ENCODE measurements at regions not wholly inside any gene's neighbourhood (a gene's known extent, or its start where the extent isn't known, plus 50 kb on each side); places are given as distances from the start of the nearest gene placed in this dataset.

DNA sequence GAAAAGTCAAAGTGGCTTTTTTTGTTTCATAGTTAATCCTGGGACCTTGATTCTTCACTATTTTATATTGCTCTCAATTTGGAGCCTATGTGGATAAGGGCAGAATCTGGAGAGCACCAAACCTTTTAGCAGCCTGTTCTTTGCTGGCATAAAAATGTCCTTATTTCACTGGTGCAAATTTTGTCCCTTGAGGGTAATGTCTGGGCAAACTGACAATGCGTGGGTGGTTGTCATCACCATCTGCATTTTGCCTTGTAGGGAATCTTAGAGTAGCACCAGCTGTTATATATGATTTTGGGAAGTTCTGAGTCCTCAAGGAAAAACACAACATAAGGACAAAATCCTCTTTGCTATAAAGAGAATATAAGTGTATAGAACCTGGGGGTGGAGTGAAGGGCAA lies 336.9 kb upstream of the HTR2A start:
- Histone ChIP-seq H2BK120ac (ENCODE audit: low read depth, low read length) (no peak overlapping the region), H3K27me3 (ENCODE audit: control insufficient read depth in 3 of 3, insufficient read depth in 3 of 3, low read depth in 1 of 3, low read length in 3 of 3) (no peaks in the 10 kb centered on the region), H3K9me3 (replicated peaks in 1 of 2; ENCODE audit: control insufficient read depth in 2 of 2, insufficient read depth in 1 of 2, low read depth in 1 of 2, low read length in 2 of 2) (no peaks in the 10 kb centered on the region), H2AFZ (ENCODE audit: low read length) (no peak overlapping the region), H3K9ac (ENCODE audit: low read depth, low read length, poor library complexity) (no peak overlapping the region), H3K4ac (ENCODE audit: low read length) (no peak overlapping the region), H3K14ac (ENCODE audit: low read length) (no peak overlapping the region), H3K79me1 (ENCODE audit: low read depth, low read length) (no peaks in the 10 kb centered on the region), H2BK5ac (ENCODE audit: low read length) (no peak overlapping the region), H2BK12ac (ENCODE audit: low read length) (no peak overlapping the region), H3K18ac (ENCODE audit: low read length) (no peak overlapping the region), H3K4me3 (ENCODE audit: low read length in 2 of 2) (no peak overlapping the region), H4K91ac (ENCODE audit: low read depth, low read length, poor library complexity) (no peak overlapping the region), H3K27ac (replicated peaks; ENCODE audit: low read length) (no peak overlapping the region), H3K4me1 (ENCODE audit: control insufficient read depth in 2 of 2, insufficient read depth in 1 of 2, low read depth in 1 of 2, low read length in 2 of 2) (no peaks in the 10 kb centered on the region), H2BK15ac (ENCODE audit: low read length) (no peak overlapping the region), H2AK5ac (ENCODE audit: low read depth, low read length) (no peak overlapping the region), H3K23ac (ENCODE audit: low read depth, low read length, poor library complexity) (no peak overlapping the region), H4K8ac (ENCODE audit: low read depth, low read length) (no peak overlapping the region), H3K36me3 (replicated peaks in 1 of 2; ENCODE audit: control insufficient read depth in 2 of 2, insufficient read depth in 2 of 2, low read length in 2 of 2) (no peaks in the 10 kb centered on the region), H3K4me2 (ENCODE audit: insufficient read depth, low read length, poor library complexity, severe bottlenecking) (no peak overlapping the region)
- no CpG with 5 or more reads among the region's 1 CpG for WGBS, 2 donors (ENCODE audit: extremely low coverage in 2 of 2, insufficient read length in 2 of 2, insufficient replicate concordance in 1 of 2)
- DNase-seq (ENCODE audit: low spot score) = no peak

DNA sequence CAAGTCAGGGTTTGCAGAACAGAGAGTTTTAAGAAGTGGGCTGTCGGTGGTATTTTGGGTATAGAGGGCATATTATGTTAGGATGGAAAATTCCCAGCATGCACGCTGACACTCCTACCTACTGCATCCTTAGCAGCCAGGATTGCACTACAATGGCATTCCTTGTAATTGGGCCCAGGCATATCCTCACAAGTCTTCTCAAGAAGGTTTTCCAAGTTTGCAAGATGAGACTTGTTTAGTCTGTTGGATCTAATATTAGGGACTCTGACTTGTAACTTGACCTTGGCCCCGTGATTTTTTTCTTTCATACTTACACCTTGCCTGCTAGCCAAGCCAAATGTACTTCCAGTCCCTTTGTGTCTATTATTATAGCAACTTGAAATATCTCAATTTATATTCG lies 335.7 kb upstream of the HTR2A start:
- Histone ChIP-seq H2BK120ac (ENCODE audit: low read depth, low read length) (no peak overlapping the region), H2BK15ac (ENCODE audit: low read length) (no peak overlapping the region), H3K9ac (ENCODE audit: low read depth, low read length, poor library complexity) (no peak overlapping the region), H3K36me3 (replicated peaks in 1 of 2; ENCODE audit: control insufficient read depth in 2 of 2, insufficient read depth in 2 of 2, low read length in 2 of 2) (no peaks in the 10 kb centered on the region), H3K4me3 (ENCODE audit: low read length in 2 of 2) (no peak overlapping the region), H3K27ac (replicated peaks; ENCODE audit: low read length) (no peak overlapping the region), H3K14ac (ENCODE audit: low read length) (no peak overlapping the region), H2AFZ (ENCODE audit: low read length) (no peak overlapping the region), H3K23ac (ENCODE audit: low read depth, low read length, poor library complexity) (no peak overlapping the region), H3K4me2 (ENCODE audit: insufficient read depth, low read length, poor library complexity, severe bottlenecking) (no peak overlapping the region), H4K91ac (ENCODE audit: low read depth, low read length, poor library complexity) (no peak overlapping the region), H3K4me1 (ENCODE audit: control insufficient read depth in 2 of 2, insufficient read depth in 1 of 2, low read depth in 1 of 2, low read length in 2 of 2) (no peaks in the 10 kb centered on the region), H2BK12ac (ENCODE audit: low read length) (no peak overlapping the region), H3K4ac (ENCODE audit: low read length) (no peak overlapping the region), H2BK5ac (ENCODE audit: low read length) (no peak overlapping the region), H3K18ac (ENCODE audit: low read length) (no peak overlapping the region), H4K8ac (ENCODE audit: low read depth, low read length) (no peak overlapping the region), H3K27me3 (ENCODE audit: control insufficient read depth in 3 of 3, insufficient read depth in 3 of 3, low read depth in 1 of 3, low read length in 3 of 3) (no peaks in the 10 kb centered on the region), H2AK5ac (ENCODE audit: low read depth, low read length) (no peak overlapping the region), H3K79me1 (ENCODE audit: low read depth, low read length) (no peaks in the 10 kb centered on the region), H3K9me3 (replicated peaks in 1 of 2; ENCODE audit: control insufficient read depth in 2 of 2, insufficient read depth in 1 of 2, low read depth in 1 of 2, low read length in 2 of 2) (no peaks in the 10 kb centered on the region)
- DNase-seq (ENCODE audit: low spot score) = no peak
- WGBS, 2 donors (ENCODE audit: extremely low coverage in 2 of 2, insufficient read length in 2 of 2, insufficient replicate concordance in 1 of 2) = no CpG with 5 or more reads among the region's 4 CpGs

DNA sequence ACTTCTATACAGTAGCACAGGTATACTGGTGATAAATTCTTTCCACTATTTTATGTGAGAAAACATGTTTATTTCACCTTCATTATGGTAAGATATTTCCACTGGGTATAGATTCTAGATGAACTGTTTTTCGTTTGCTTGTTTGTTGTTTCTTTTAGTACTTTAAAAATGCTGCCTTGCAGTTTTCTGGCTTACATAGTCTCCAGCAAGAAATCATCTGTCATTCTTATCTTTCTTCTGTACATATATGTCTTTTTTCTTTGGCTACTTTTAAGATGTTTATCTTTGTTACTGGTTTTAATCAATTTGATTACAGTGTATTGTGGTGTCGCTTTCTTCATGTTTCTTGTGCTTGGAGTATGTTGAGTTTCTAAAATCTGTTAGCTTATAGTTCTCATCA lies 333.3 kb upstream of the HTR2A start:
- no peaks in the 10 kb centered on the region for H3K9me3 ChIP-seq (replicated peaks in 1 of 2; ENCODE audit: control insufficient read depth in 2 of 2, insufficient read depth in 1 of 2, low read depth in 1 of 2, low read length in 2 of 2)
- no peak overlapping the region for H2BK15ac ChIP-seq (ENCODE audit: low read length)
- H2AK5ac ChIP-seq (ENCODE audit: low read depth, low read length) = no peak overlapping the region
- no peaks in the 10 kb centered on the region for H3K79me1 ChIP-seq (ENCODE audit: low read depth, low read length)
- no CpG with 5 or more reads among the region's 2 CpGs for WGBS, 2 donors (ENCODE audit: extremely low coverage in 2 of 2, insufficient read length in 2 of 2, insufficient replicate concordance in 1 of 2)
- H3K4ac ChIP-seq (ENCODE audit: low read length) = no peak overlapping the region
- no peaks in the 10 kb centered on the region for H3K27me3 ChIP-seq (ENCODE audit: control insufficient read depth in 3 of 3, insufficient read depth in 3 of 3, low read depth in 1 of 3, low read length in 3 of 3)
- H3K4me3 ChIP-seq (ENCODE audit: low read length in 2 of 2) = no peak overlapping the region
- H3K14ac ChIP-seq (ENCODE audit: low read length) = no peak overlapping the region
- H3K36me3 ChIP-seq (replicated peaks in 1 of 2; ENCODE audit: control insufficient read depth in 2 of 2, insufficient read depth in 2 of 2, low read length in 2 of 2) = no peaks in the 10 kb centered on the region
- H3K27ac ChIP-seq (replicated peaks; ENCODE audit: low read length) = no peak overlapping the region
- no peak overlapping the region for H2AFZ ChIP-seq (ENCODE audit: low read length)
- H2BK120ac ChIP-seq (ENCODE audit: low read depth, low read length) = no peak overlapping the region
- no peaks in the 10 kb centered on the region for H3K4me1 ChIP-seq (ENCODE audit: control insufficient read depth in 2 of 2, insufficient read depth in 1 of 2, low read depth in 1 of 2, low read length in 2 of 2)
- H4K91ac ChIP-seq (ENCODE audit: low read depth, low read length, poor library complexity) = no peak overlapping the region
- H3K18ac ChIP-seq (ENCODE audit: low read length) = no peak overlapping the region
- no peak for DNase-seq (ENCODE audit: low spot score)
- H2BK5ac ChIP-seq (ENCODE audit: low read length) = no peak overlapping the region
- H3K23ac ChIP-seq (ENCODE audit: low read depth, low read length, poor library complexity) = no peak overlapping the region
- H3K4me2 ChIP-seq (ENCODE audit: insufficient read depth, low read length, poor library complexity, severe bottlenecking) = no peak overlapping the region
- H2BK12ac ChIP-seq (ENCODE audit: low read length) = no peak overlapping the region
- H3K9ac ChIP-seq (ENCODE audit: low read depth, low read length, poor library complexity) = no peak overlapping the region
- no peak overlapping the region for H4K8ac ChIP-seq (ENCODE audit: low read depth, low read length)

DNA sequence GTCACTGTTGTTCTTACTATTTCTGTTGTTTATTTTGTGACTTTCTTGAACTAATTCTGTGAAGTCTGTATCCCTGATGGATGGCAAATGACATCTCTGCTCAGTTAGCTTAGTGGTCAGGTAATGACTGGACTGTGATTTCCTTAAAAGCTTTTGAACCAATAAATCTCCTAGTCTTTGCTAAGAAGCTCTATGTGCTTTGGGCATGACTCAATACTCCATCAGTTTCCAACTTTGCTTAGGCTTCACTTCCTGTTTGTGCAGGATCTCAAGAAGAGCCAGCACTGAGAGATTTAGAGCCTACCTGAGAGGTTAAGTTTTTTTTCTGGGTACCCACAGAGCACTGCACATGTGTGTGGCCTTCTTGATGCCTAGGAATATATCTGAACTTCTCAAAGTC lies 329.7 kb upstream of the HTR2A start:
- Histone ChIP-seq H3K4ac (ENCODE audit: low read length) (no peak overlapping the region), H3K79me1 (ENCODE audit: low read depth, low read length) (no peaks in the 10 kb centered on the region), H3K4me1 (ENCODE audit: control insufficient read depth in 2 of 2, insufficient read depth in 1 of 2, low read depth in 1 of 2, low read length in 2 of 2) (no peaks in the 10 kb centered on the region), H4K8ac (ENCODE audit: low read depth, low read length) (no peak overlapping the region), H3K36me3 (replicated peaks in 1 of 2; ENCODE audit: control insufficient read depth in 2 of 2, insufficient read depth in 2 of 2, low read length in 2 of 2) (no peaks in the 10 kb centered on the region), H2BK15ac (ENCODE audit: low read length) (no peak overlapping the region), H2BK12ac (ENCODE audit: low read length) (no peak overlapping the region), H3K9ac (ENCODE audit: low read depth, low read length, poor library complexity) (no peak overlapping the region), H3K27me3 (ENCODE audit: control insufficient read depth in 3 of 3, insufficient read depth in 3 of 3, low read depth in 1 of 3, low read length in 3 of 3) (no peaks in the 10 kb centered on the region), H3K18ac (ENCODE audit: low read length) (no peak overlapping the region), H2BK5ac (ENCODE audit: low read length) (no peak overlapping the region), H3K23ac (ENCODE audit: low read depth, low read length, poor library complexity) (no peak overlapping the region), H3K4me3 (ENCODE audit: low read length in 2 of 2) (no peak overlapping the region), H4K91ac (ENCODE audit: low read depth, low read length, poor library complexity) (no peak overlapping the region), H2AK5ac (ENCODE audit: low read depth, low read length) (no peak overlapping the region), H3K27ac (replicated peaks; ENCODE audit: low read length) (no peak overlapping the region), H3K4me2 (ENCODE audit: insufficient read depth, low read length, poor library complexity, severe bottlenecking) (no peak overlapping the region), H3K9me3 (replicated peaks in 1 of 2; ENCODE audit: control insufficient read depth in 2 of 2, insufficient read depth in 1 of 2, low read depth in 1 of 2, low read length in 2 of 2) (no peaks in the 10 kb centered on the region), H2BK120ac (ENCODE audit: low read depth, low read length) (no peak overlapping the region), H3K14ac (ENCODE audit: low read length) (no peak overlapping the region), H2AFZ (ENCODE audit: low read length) (no peak overlapping the region)
- no peak for DNase-seq (ENCODE audit: low spot score)
